ENCODE measurements at regions not wholly inside any gene's neighbourhood (a gene's known extent, or its start where the extent isn't known, plus 50 kb on each side); places are given as distances from the start of the nearest gene placed in this dataset.

GRCh38 chr3:21825684-21826083 is 74.7 kb upstream of the ZNF385D start:
- TF ChIP-seq CTCF (IDR thresholded peaks at IDR 0.05) (no peak), RCOR1 (IDR thresholded peaks at IDR 0.05; ENCODE audit: low read length) (no peak), GATA2 (CRISPR knock-in tag; IDR thresholded peaks at IDR 0.05) (no peak), POLR2AphosphoS5 (IDR thresholded peaks at IDR 0.05; ENCODE audit: low read depth, low read length) (no peak), RXRA (IDR thresholded peaks at IDR 0.05; ENCODE audit: borderline replicate concordance, low read depth) (no peak), TCF12 (IDR thresholded peaks at IDR 0.05) (no peak), NRF1 (IDR thresholded peaks at IDR 0.05; ENCODE audit: low read depth, low read length) (no peak), MEF2A (IDR thresholded peaks at IDR 0.05; ENCODE audit: borderline replicate concordance, low read depth) (no peak), EP300 (IDR thresholded peaks at IDR 0.05; ENCODE audit: borderline replicate concordance in 1 of 2, low read depth in 1 of 2, low read length in 1 of 2) (no peak), GABPA (IDR thresholded peaks at IDR 0.05; ENCODE audit: low read depth) (no peak)

Measured in SK-N-SH (cell line).